Activated naive CD4-positive, alpha-beta T cell treated with Interleukin-2 at 50 U/mL for 16 hours (primary cell): ENCODE measurements at regions not wholly inside any gene's neighbourhood (a gene's known extent, or its start where the extent isn't known, plus 50 kb on each side); places are given as distances from the start of the nearest gene placed in this dataset.

Experiments used
- DNase-seq: peaks from one replicate; pipeline ENCODE4 v3.0.0-alpha.2; 2020

- no peak for DNase-seq
Measured at GRCh38 chr13:90673746-90674145, 673.7 kb upstream of the MIR17HG start.

GRCh38 chr13:90675129-90675528, 672.4 kb upstream of the MIR17HG start:
- no peak for DNase-seq

GRCh38 chr13:90680826-90681225, 666.7 kb upstream of the MIR17HG start:
- DNase-seq: no peak

GRCh38 chr13:90683711-90684131, 663.8 kb upstream of the MIR17HG start:
- no peak for DNase-seq

- no peak for DNase-seq
Measured at GRCh38 chr13:90686442-90686841, 661.0 kb upstream of the MIR17HG start.

- no peak for DNase-seq
Measured at GRCh38 chr13:90689111-90689510, 658.4 kb upstream of the MIR17HG start.

- DNase-seq: no peak
Measured at GRCh38 chr13:90690458-90691080, 656.9 kb upstream of the MIR17HG start.

GRCh38 chr13:90696254-90696653, 651.2 kb upstream of the MIR17HG start:
- no peak for DNase-seq

GRCh38 chr13:90696656-90697055, 650.8 kb upstream of the MIR17HG start:
- no peak for DNase-seq

GRCh38 chr13:90700340-90700739, 647.1 kb upstream of the MIR17HG start:
- DNase-seq: no peak

- no peak for DNase-seq
Measured at GRCh38 chr13:90701264-90701663, 646.2 kb upstream of the MIR17HG start.

GRCh38 chr13:90702050-90702449, 645.4 kb upstream of the MIR17HG start:
- no peak for DNase-seq

GRCh38 chr13:90706631-90707030, 640.9 kb upstream of the MIR17HG start:
- no peak for DNase-seq

GRCh38 chr13:90708128-90708527, 639.4 kb upstream of the MIR17HG start:
- DNase-seq: no peak

GRCh38 chr13:90709319-90709718, 638.2 kb upstream of the MIR17HG start:
- DNase-seq: no peak

- no peak for DNase-seq
Measured at GRCh38 chr13:90710164-90710759, 637.2 kb upstream of the MIR17HG start.

- DNase-seq: no peak
Measured at GRCh38 chr13:90713441-90714133, 633.9 kb upstream of the MIR17HG start.

GRCh38 chr13:90715485-90715884, 632.0 kb upstream of the MIR17HG start:
- DNase-seq: no peak

GRCh38 chr13:90717451-90717936, 630.0 kb upstream of the MIR17HG start:
- DNase-seq: no peak

- no peak for DNase-seq
Measured at GRCh38 chr13:90719461-90719860, 628.0 kb upstream of the MIR17HG start.

- no peak for DNase-seq
Measured at GRCh38 chr13:90721937-90722336, 625.5 kb upstream of the MIR17HG start.

- no peak for DNase-seq
Measured at GRCh38 chr13:90723381-90723780, 624.1 kb upstream of the MIR17HG start.

GRCh38 chr13:90726375-90726774, 621.1 kb upstream of the MIR17HG start:
- DNase-seq: no peak

- no peak for DNase-seq
Measured at GRCh38 chr13:90732049-90732448, 615.4 kb upstream of the MIR17HG start.
